ENCODE measurements at regions not wholly inside any gene's neighbourhood (a gene's known extent, or its start where the extent isn't known, plus 50 kb on each side); places are given as distances from the start of the nearest gene placed in this dataset.

GRCh38 chr21:18477043-18477442, 73.5 kb upstream of the TMPRSS15 start:
- no peak overlapping the region for H3K27ac ChIP-seq
- no peak for TF ChIP-seq POLR2A (IDR thresholded peaks at IDR 0.05)
- no peak for TF ChIP-seq CTCF (IDR thresholded peaks at IDR 0.05)
- TF ChIP-seq POLR2AphosphoS5 (IDR thresholded peaks at IDR 0.05): no peak
- H3K4me1 ChIP-seq: no peaks in the 10 kb centered on the region
- no peaks in the 10 kb centered on the region for H3K36me3 ChIP-seq
- no peak for DNase-seq (ENCODE audit: low spot score in 2 of 2)
- no peaks in the 10 kb centered on the region for H3K9me3 ChIP-seq
- 83% methylated on average over 7 of the region's 7 CpGs for WGBS
- H3K27me3 ChIP-seq: no peaks in the 10 kb centered on the region
- H3K4me3 ChIP-seq: no peak overlapping the region

DNA sequence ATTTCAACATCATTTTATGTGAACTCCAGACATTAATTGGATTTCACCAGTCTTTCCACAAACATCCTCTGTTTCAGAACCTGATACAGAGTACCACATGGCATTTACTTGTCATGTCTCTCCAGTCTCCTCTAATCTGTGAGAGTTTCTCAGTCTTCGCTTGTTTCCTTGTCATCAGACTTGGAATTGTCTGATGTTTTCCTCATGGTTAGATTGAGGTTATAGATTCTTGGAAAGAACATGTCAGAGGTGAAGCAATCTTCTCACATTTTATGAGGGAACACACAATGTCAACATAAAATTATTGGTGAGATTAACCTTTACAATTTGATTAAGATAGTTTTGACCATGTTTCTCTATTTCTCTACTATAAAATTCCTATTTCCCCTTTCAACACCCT, 74.9 kb upstream of the TMPRSS15 start:
- no peak overlapping the region for H3K4me3 ChIP-seq
- WGBS: 0% methylated on average over 1 of the region's 1 CpG
- H3K27ac ChIP-seq: no peak overlapping the region
- no peaks in the 10 kb centered on the region for H3K4me1 ChIP-seq
- DNase-seq (ENCODE audit: low spot score in 2 of 2): no peak
- no peak for TF ChIP-seq POLR2A (IDR thresholded peaks at IDR 0.05)
- no peak for TF ChIP-seq CTCF (IDR thresholded peaks at IDR 0.05)
- TF ChIP-seq EP300 (IDR thresholded peaks at IDR 0.05): no peak
- TF ChIP-seq POLR2AphosphoS5 (IDR thresholded peaks at IDR 0.05): no peak
- no peaks in the 10 kb centered on the region for H3K9me3 ChIP-seq
- no peaks in the 10 kb centered on the region for H3K27me3 ChIP-seq
- H3K36me3 ChIP-seq: no peaks in the 10 kb centered on the region

- Histone ChIP-seq H3K27me3 (no peaks in the 10 kb centered on the region), H3K9me3 (no peaks in the 10 kb centered on the region), H3K4me1 (no peaks in the 10 kb centered on the region), H3K4me3 (no peak overlapping the region), H3K27ac (no peak overlapping the region), H3K36me3 (no peaks in the 10 kb centered on the region)
- TF ChIP-seq EP300 (IDR thresholded peaks at IDR 0.05): no peak
- WGBS: 74% methylated on average over 1 of the region's 1 CpG
- no peak for DNase-seq (ENCODE audit: low spot score in 2 of 2)
Measured at GRCh38 chr21:18488252-18488651, 84.7 kb upstream of the TMPRSS15 start.

- H3K27ac ChIP-seq: no peak overlapping the region
- no peak for DNase-seq (ENCODE audit: low spot score in 2 of 2)
- no peak for TF ChIP-seq EP300 (IDR thresholded peaks at IDR 0.05)
- TF ChIP-seq CTCF (IDR thresholded peaks at IDR 0.05): no peak
- no peak for TF ChIP-seq POLR2A (IDR thresholded peaks at IDR 0.05)
- TF ChIP-seq POLR2AphosphoS5 (IDR thresholded peaks at IDR 0.05): no peak
- no peaks in the 10 kb centered on the region for H3K36me3 ChIP-seq
- no peaks in the 10 kb centered on the region for H3K9me3 ChIP-seq
- 34% methylated on average over 8 of the region's 8 CpGs for WGBS
- no peaks in the 10 kb centered on the region for H3K27me3 ChIP-seq
- H3K4me3 ChIP-seq: no peak overlapping the region
- no peaks in the 10 kb centered on the region for H3K4me1 ChIP-seq
Measured at GRCh38 chr21:18493422-18493821, 89.8 kb upstream of the TMPRSS15 start.

DNA sequence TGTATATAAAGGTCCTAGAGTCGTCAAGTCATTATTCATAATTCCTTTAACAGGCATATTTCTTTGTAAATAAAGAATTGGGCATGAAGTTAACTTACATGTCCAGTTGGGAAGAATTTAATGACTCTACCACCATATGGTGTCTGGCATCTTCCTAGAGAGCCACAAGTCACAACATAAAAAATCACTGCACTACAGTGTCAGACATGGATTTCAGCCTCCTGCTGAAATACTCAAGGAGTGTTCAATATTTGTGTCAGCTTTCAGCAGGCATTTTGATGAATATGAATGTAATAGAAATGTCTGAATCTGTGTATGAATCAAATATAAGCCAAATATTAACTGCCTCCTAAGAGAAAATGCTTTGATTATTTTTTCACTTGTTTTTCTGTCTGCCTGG, 91.9 kb upstream of the TMPRSS15 start:
- H3K36me3 ChIP-seq: no peaks in the 10 kb centered on the region
- 86% methylated on average over 1 of the region's 1 CpG for WGBS
- no peaks in the 10 kb centered on the region for H3K4me1 ChIP-seq
- no peaks in the 10 kb centered on the region for H3K27me3 ChIP-seq
- no peak overlapping the region for H3K4me3 ChIP-seq
- TF ChIP-seq CTCF (IDR thresholded peaks at IDR 0.05) (no peak), POLR2A (IDR thresholded peaks at IDR 0.05) (no peak), EP300 (IDR thresholded peaks at IDR 0.05) (no peak), POLR2AphosphoS5 (IDR thresholded peaks at IDR 0.05) (no peak)
- H3K27ac ChIP-seq: no peak overlapping the region
- H3K9me3 ChIP-seq: no peaks in the 10 kb centered on the region
- no peak for DNase-seq (ENCODE audit: low spot score in 2 of 2)

DNA sequence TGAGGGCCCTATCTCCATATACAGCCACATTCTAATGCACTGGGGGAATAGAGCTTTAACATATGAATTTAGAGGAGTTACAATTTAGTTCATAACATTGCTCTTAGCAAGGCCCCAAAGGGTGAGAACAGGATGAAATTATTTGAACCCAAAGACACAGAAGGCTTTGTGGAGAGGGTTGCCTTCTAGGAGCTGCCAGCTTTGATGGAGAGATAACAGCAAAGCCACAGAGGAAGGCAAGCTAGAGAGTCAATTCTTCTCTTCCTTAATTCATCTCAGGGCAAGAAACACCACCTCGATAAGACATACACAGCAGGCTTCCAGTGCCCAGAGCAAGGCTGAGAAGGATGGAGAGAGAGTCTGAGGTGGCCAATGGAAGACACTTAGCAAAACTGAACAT, 94.8 kb upstream of the TMPRSS15 start:
- TF ChIP-seq POLR2AphosphoS5 (IDR thresholded peaks at IDR 0.05) (no peak), POLR2A (IDR thresholded peaks at IDR 0.05) (no peak), CTCF (IDR thresholded peaks at IDR 0.05) (no peak), EP300 (IDR thresholded peaks at IDR 0.05) (no peak)
- Histone ChIP-seq H3K9me3 (peaks cover 3% of the 10 kb centered on the region), H3K27ac (no peak overlapping the region), H3K4me1 (no peaks in the 10 kb centered on the region), H3K4me3 (no peak overlapping the region), H3K27me3 (no peaks in the 10 kb centered on the region), H3K36me3 (no peaks in the 10 kb centered on the region)
- DNase-seq (ENCODE audit: low spot score in 2 of 2): no peak
- 64% methylated on average over 1 of the region's 1 CpG for WGBS
